CD4-positive, alpha-beta T cell treated with Interleukin-6 at 100 ng/mL for 8 hours (primary cell): ENCODE measurements at regions not wholly inside any gene's neighbourhood (a gene's known extent, or its start where the extent isn't known, plus 50 kb on each side); places are given as distances from the start of the nearest gene placed in this dataset.

Source experiments
- DNase-seq: peaks from one replicate; pipeline ENCODE4 v3.0.0-alpha.2; 2020; ENCODE audit warnings: mixed read lengths, low spot score

DNA sequence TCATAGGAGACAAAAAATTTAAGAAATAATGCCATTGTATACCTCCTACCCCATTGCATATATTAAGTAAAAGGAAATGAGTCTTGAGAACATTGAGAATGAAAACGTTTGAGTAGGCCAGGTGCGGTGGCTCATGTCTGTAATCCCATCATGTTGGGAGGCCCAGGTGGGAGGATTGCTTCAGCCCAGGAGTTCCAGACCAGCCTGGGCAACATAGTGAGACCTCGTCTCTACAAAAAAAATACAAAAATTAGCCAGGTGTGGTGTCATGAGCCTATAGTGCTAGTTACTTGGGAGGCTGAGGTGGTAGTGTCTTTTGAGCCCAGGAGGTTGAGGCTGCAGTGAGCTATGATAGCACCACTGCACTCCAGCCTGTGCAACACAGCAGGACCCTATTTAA is 107.7 kb upstream of the MGAT5 start:
- DNase-seq, result no peak

DNA sequence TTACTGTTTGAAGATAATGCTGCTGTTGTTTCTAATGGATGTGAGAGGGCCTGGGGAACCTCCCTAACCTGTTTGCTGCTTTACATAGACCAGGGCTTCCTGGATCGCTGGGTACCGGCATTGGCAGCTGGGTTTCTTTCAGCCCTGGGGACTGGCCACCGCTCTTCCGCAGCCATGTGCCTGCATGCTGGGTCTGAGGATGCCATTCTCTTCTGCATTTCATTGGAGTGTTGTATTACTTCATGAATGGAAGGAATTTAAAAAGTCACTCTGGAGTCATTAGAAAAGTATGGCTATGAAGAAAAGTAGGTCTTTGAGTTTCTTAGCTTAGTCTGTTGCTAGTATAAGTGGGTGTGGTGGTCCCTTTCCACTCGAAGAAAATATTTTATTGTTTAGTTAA is 107.3 kb upstream of the MGAT5 start:
- DNase-seq, result no peak

DNA sequence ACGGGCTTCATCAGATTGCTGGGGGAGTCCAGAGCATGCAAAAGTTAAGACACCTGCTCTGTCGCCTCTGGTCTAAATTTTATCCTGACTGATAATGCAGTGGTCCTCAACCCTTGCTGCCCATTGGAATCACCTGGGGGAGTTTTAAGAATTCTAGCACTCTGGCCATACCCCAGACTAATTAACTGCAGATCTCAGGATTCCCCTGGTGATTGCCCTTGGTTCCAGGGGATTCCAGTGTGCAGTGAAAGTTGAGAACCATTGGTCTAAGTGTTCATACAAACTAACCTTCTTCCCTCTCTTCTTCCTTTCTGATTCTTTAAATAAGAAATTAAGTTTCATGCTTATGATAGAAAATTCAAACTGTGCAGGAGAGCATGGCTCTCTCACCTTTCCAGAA is 105.7 kb upstream of the MGAT5 start:
- DNase-seq, result no peak

DNA sequence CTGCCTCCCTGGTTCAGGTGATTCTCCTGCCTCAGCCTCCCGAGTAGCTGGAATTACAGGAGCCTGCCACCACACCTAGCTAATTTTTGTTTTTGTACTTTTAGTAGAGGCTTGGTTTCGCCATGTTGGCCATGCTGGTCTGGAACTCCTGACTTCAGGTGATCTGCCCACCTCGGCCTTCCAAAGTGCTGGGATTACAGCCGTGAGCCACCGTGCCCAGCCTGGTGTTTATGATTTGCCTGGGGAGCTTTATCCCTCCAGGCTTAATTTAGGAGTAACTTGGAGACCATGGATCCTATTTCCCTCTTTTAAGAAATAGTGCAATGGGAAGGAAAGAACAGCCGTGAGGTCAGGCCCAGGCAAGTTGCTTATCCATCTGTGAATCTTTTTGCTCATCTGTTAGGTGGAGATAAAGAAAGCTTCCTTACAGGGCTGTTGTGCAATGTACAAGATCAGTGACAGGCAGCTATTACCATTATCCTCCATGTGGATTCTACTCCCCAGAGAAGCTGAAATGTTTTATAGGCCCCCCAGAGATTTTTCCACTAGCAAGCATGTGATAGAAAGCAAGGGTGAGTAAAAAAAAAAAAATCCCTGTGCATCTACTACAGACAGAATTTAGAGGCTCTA is 104.9 kb upstream of the MGAT5 start:
- no peak for DNase-seq

DNA sequence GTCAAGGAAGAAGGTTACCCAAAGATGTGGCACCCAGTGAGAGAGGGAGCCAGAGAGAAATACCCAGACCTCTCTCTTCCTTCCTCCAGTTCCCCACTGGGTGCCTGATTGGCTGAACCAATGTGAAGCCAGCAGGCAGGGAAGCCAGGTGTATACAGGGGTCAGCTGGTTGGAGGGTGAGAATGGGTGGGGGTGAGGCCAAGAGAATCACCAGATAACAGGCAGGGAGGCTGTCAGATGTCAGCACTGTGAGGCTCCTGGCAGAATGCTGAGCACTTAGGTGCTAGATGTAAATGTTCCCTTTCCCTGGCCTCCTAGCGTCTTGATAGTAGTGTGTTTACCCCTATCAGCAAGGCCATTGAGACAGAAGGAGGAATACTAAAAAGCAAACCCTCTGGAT is 104.0 kb upstream of the MGAT5 start:
- DNase-seq, result no peak

DNA sequence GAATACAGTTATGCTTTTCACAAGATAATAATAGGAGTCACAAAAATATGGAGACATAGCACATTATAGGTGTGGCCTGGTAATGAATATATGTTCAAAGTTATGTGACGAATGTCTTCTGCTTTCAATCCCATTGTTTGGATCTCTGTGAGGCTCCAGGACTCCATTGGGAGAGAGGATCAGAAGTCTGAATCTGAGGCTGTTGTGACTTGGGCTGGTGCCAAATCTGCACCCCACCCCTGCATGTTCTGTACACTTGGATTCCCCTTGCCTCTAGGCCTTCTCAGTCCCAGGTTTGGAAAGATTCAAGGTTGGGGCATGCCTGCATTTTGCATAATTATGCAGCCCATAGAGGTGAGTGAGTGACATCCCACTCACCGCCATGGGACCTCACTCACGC is 103.1 kb upstream of the MGAT5 start:
- DNase-seq, result no peak

DNA sequence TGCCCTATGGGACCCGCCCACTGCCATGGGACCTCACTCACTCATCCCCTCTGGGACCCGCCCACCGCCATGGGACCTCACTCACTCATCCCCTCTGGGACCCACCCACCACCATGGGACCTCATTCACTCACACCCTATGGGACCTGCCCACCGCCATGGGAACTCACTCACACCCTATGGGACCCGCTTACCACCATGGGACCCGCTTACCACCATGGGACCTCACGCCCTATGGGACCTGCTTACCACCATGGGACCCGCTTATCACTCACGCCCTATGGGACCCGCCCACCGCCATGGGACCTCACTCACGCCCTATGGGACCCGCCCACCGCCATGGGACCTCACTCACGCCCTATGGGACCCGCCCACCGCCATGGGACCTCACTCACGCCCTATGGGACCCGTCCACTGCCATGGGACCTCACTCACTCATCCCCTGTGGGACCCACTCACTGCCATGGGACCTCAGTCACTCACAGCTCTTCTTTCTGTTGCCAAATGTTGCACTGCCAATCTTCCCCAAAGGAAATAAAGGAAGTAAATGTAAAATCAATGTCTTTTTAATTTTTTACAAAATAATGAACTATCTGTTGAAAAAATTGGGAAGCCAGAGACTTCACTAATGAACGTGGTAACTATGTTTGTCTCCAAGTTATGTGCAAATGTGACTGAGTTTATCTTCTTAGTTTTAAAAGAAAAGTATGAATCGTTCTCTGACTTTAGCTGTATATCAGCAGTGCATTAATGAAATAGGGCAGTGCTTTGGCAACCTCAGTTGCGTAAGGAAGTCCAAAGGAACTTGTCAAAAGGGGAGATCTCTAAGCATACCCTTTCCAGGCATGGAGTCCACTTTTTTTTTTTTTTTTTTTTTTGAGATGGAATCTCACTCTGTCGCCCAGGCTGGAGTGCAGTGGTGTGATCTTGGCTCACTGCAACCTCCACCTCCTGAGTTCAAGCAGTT is 101.5 kb upstream of the MGAT5 start:
- no peak for DNase-seq

DNA sequence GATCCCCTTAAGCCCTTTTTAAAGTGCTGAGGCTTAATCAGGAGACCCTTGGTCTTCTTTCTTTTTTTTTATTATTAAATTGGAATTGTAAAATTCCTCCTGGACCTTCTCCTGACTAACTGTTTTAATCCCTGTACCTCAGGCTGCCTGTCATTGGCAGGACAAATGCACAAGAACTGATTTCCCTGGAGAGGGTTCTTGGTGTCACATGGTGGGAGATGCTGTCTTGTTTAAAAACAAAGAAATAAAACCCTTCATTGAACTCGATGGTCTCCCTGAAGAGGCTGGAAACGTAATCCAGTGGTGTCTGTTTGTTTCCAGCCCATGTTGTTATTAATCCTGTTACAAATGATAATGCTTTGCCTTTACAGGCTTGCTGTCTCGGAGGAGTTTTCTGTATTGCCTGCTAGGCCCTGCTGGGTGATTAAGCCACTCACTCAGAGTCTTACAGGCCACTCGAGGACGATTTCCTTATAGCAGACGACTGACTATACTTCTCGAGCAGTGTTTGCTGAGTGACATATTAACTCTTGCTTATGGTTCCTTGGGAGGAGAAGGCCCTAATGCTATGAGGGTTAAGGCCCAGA is 100.5 kb upstream of the MGAT5 start:
- DNase-seq, result no peak

DNA sequence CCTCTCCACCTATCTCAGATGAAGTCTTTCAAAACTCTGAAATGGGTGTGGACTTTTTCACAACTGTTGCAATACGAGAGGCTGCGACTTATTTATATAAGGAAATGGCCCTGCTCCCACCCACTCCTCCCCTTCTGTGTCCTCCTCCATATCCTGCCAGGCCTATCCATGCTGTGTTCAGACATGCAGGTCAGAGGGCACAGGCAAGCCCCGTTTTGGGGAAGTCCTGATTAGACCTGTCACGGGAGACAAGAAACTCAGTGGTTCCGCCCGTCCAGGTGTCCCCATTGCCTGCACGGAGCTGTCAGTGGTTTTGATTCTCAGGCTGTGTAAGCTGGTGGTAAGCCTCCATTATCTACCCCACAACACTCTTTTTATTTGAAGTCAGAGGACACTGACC is 99.6 kb upstream of the MGAT5 start:
- DNase-seq, result no peak

DNA sequence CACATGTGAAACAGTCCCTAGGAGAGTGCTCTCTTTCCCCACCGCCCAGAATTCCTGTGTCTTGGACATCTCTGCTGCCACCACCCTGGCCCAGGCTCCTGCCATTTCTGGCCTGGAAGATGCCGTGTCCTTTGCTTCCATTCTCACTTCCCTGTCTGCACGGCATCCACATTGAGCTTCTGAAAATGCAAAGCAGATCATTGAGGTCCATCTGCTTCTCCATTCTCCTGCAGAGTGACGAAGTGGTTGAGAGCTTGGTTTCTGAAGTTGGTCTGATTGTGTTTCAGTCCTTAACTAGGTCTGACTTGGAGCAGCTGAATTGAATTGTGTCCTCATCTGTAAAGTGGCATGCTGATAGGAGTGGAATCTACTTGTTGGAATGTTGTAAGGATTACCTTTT is 98.7 kb upstream of the MGAT5 start:
- no peak for DNase-seq

DNA sequence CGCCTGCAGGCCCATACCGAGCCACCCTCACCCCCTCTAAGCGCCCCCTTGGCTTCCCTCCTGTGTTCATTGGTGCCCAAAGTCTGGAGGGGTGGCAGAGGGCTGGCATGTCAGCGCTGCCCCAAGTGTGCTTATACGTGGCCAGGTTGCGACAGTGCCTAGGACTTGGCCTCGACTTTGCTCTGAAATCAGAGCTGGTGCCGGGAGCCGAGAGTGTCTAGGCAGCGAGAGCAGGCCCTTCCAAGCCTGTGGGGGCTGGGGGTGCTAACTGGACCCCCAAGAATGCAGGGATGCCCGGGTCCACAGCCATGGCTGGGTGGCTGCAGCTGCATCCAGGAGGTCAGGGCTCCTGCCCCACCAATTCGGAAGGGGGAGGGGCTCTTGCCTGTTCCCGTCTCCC is 95.6 kb upstream of the MGAT5 start:
- DNase-seq, result no peak

DNA sequence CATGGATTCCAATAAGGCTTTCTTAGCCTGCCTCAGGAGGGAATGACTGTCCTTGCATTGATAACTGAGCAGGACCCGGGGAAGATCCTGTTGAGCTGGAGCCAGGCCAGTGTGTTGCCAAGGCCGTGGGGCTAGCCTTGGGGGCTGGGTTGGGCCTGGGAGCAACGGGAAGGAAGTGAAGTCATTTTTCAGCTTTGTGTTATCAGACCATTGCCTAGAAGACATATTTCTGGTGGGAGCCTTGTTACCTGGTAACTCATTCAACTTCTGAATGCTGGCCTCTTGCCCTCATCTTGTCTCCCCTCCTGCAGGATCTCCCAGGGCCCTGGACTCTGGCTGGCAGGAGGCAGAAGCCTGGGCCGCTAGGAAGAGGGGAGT is 92.7 kb upstream of the MGAT5 start:
- DNase-seq, result no peak

DNA sequence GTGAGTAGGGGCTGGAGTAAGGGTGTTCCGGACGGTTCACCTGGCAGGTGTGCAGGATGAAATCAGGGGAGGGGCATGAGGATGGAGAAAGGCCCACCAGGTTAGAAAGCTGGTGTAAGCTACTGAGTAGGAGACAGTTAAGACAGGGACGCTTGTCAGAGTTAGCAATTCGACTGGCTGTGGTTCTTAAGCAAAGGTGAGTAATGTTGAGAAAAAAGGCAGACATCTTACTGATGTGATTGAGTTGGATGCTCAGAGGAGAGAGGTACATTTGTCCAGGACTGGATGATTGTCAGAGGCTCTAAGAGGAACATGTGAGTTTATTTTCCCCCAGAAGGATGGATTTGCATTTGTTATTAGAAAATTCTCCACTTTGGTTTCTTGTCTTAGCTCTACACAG is 90.5 kb upstream of the MGAT5 start:
- DNase-seq, result no peak

DNA sequence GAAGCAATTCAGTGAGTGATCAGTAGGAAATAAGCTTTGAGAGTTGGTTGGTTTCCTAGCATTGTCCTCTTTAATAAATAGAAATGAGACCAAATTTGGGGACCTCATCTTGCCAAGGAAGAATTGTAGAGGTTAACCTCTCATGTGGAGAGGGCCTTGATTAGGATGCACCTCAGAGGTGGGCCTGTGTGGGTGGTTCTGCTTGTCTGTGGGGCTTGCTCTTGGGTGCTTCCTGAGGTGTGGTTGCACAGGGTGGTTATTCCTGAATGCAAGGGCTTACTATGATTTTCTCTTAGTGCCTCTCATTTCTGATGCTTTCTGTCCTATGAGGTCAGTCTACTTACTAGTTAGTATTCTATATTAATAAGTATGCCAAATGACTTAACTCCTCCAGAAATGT is 89.6 kb upstream of the MGAT5 start:
- no peak for DNase-seq

DNA sequence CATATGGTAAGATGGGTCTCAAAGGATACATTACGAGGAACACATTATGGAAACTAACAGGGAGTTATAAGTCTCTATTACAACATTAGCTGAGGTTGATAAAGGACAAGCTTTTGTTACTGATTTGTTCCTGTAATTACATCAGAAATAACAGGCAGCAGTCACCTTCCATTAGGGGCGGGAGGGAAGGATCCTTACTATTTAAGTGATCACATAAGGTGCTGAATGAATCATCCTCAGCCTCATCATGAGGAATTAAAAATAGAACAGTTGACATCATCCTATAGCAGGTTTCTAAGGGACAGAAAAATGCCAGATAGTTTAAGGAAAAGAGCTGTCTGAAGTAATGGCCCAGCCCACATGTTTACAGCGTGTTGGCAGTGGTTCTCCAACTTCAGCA is 86.9 kb upstream of the MGAT5 start:
- DNase-seq, result no peak

DNA sequence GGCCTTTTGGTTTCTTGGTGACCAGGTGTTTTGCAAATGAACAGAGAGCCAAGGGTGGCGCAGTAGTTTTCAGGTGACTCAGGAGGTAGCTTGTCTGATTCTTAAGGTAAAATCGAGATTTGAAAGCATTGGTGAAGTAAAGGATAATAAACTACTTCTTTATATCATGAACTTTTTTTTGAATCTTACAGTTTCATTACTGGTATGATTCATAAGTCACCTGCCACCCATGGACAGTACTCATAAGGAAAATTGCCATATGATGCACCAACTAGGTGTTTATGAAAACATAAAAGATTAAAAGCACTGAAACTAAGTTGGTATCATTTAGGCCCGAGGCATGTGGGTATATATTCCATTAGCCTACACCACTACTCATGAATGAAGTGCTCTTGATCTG is 84.1 kb upstream of the MGAT5 start:
- DNase-seq, result no peak

DNA sequence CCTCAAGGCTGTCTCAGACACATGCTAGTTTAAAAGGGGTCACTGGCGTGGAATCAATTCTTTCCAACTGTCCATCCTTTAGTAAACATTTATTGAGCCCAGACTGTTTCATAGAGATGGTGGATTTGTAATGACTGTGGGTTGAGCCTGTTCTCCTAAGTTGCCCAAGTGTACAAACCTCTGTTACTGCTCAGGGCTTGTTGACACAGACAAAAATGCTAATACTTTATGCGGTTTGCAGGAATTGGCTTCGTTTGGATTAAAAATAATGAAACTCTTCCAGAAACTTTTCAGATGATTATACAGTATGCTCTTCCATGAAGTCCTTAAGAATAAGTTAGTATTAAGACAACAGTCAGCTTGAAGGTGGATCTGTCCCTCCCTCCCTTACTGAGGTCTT is 83.6 kb upstream of the MGAT5 start:
- DNase-seq, result no peak

DNA sequence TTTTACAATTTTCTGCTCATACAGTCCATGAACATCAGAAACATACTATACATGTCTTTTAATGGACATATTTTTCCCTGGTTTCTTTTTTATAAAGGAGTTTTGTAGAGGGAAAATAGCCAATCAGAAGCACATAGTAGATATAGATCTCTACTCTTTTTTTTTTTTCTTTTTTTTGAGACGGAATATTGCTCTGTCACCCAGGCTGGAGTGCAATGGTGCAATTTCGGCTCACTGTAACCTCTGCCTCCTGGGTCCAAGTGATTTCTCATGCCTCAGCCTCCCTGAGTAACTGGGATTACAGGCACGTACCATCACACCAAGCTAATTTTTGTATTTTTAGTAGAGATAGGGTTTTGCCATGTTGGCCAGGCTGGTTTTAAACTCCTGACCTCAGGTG is 83.2 kb upstream of the MGAT5 start:
- no peak for DNase-seq

DNA sequence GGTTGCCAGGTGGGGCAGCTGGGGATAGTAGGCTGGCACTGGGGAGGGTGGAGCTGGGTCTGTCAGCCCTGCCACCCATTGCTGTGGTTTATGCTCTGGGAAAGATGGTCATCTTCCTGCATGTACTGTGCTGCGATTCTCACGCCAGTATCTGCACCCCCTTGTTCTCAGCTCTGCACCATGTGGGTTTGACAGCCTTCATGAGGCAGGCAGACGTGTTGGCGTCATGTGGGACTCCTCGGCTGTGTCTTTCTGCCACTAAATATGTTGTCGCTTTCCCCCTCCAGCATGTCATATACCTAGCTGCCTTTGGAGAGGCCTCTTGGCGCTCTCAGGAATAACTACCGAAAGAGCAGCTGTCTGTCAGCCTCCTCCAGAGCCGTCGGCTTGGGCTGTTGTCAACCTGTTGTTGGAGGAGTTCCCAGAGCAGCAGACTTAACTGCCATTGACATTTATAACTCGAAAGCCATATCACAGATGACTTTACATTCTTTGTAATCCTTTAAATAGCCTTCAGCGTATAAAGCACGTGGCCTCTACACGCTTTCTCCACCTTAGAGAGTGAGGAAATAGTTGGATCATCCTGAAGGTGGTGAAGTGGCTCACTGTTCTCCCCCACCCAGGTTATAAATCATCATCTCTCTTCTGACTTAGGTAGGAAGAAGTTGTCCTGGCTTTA is 80.4 kb upstream of the MGAT5 start:
- no peak for DNase-seq

DNA sequence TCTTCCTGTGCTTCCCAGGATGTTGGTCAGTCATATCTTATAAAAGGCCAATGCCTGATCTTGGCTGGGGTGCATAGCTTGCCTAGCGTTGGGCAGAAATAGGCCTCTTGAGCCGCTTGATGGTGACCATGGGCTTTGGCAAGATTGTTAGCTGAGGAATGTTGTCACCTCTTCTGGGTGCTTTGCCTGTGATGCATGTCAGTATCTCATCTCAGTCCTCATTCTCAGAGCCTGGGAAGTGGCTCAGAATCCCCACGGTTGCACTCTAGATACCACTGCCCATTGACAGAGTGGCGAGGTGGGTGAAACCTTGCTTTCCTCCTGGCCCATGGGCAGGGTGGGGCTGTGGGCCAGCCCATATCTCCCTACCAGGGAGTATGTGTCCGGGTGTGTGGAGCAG is 79.2 kb upstream of the MGAT5 start:
- no peak for DNase-seq

DNA sequence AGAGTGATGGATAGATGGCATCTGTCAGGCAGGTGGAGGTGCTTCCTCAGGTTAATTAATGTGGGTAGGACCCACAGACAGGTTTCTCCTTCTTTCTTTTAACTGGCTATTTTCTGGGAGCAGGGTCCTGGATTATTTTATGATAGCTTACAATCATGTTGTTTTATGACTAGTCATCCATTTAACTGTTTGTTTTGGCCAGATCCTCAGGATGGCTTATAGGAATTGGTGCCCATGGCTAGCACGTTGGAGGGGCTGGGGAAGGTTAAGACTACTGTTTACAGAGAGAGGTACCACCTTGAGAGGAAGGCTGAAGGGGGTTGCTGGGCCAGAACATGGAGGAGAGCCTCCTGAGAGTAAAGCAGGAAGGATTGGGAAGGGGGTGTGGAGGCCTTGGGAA is 78.0 kb upstream of the MGAT5 start:
- no peak for DNase-seq

DNA sequence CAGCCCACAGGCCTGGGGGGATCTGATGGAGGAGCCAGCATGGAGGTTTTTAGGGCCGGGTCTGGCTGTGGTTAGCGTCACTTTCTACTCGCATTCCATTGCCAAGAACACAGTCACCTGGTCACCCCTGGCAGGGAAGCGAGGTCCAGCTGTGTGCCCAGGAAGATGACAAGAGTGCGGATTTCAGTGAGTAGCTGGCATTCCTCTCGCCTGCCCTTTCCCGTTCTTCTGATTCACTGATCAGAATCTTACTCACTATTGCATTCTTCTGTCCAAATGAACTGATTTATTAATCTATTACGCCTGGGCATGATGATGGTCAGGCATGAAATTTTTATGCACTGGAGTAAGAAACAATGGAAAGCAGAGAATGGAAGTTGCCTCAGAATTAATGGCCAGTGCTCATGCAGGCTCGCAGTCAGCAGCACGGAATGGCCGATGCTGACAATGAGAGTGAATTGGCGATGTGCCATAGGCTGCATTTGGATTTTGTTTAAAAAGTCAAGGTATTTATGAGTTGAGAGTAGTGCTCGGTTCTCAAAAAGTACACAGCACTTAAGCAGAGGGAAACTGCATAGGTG is 76.4 kb upstream of the MGAT5 start:
- no peak for DNase-seq
